ENCODE measurements at regions not wholly inside any gene's neighbourhood (a gene's known extent, or its start where the extent isn't known, plus 50 kb on each side); places are given as distances from the start of the nearest gene placed in this dataset.

DNA sequence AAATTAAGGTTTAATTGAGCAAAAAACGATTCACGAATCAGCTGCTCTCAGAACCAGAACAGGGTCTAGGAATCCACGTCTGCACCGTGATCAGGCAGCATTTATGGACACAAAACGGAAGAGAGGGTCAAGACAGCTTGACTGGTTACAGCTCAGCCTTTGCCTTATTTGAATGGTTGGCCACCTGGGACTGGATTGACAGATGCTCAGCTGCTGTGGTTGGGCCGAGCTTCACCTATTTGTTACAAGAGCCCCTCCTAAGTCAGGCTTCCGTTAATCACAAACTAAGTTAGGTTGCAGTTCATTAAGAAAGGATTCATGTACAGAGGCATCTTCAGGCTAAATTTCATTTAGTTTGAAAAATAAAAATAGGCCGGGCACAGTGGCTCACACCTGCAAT lies 50.6 kb upstream of the MAN2B2 start:
- Histone ChIP-seq H2BK20ac (ENCODE audit: low read length) (no peak overlapping the region), H2AK5ac (ENCODE audit: low read depth, low read length) (no peak overlapping the region), H3K4ac (replicated peaks; ENCODE audit: insufficient read length, low read depth, low read length) (no peak overlapping the region), H3K56ac (replicated peaks; ENCODE audit: insufficient read length, low read depth, low read length) (no peak overlapping the region), H2BK12ac (ENCODE audit: low read depth, low read length) (no peak overlapping the region), H2BK120ac (replicated peaks; ENCODE audit: low read depth, low read length) (no peak overlapping the region), H3K9me3 (ENCODE audit: insufficient read depth in 2 of 2, low read depth in 1 of 2, low read length in 1 of 2) (no peaks in the 10 kb centered on the region), H2BK15ac (ENCODE audit: low read length) (no peak overlapping the region), H2AFZ (ENCODE audit: low read length) (no peak overlapping the region), H3K14ac (ENCODE audit: insufficient read length) (no peak overlapping the region), H4K5ac (ENCODE audit: insufficient read length, low read depth, low read length) (no peak overlapping the region), H3K79me1 (ENCODE audit: low read depth, low read length) (no peaks in the 10 kb centered on the region), H4K20me1 (replicated peaks in 1 of 2; ENCODE audit: control insufficient read depth in 1 of 2, insufficient read depth in 2 of 2, low read length in 2 of 2) (no peaks in the 10 kb centered on the region), H3K27me3 (replicated peaks in 1 of 4; ENCODE audit: control insufficient read depth in 3 of 4, extremely low read depth in 1 of 4, insufficient read depth in 3 of 4, low read length in 3 of 4) (no peaks in the 10 kb centered on the region), H4K8ac (ENCODE audit: extremely low read depth, insufficient read depth, low read length) (no peak overlapping the region), H4K91ac (replicated peaks; ENCODE audit: insufficient read length, low read length) (no peak overlapping the region), H3K79me2 (ENCODE audit: control insufficient read depth in 1 of 2, insufficient read depth in 2 of 2, low read length in 2 of 2) (no peaks in the 10 kb centered on the region), H3K18ac (ENCODE audit: extremely low read depth, low read length) (no peak overlapping the region), H3K23me2 (ENCODE audit: low read depth, low read length) (no peaks in the 10 kb centered on the region), H3K4me2 (ENCODE audit: insufficient read depth in 1 of 2, low read depth in 2 of 2, low read length in 2 of 2) (no peak overlapping the region), H2BK5ac (ENCODE audit: low read depth, low read length) (no peak overlapping the region), H3K9ac (replicated peaks in 1 of 4; ENCODE audit: extremely low read depth in 1 of 4, low read depth in 3 of 4, low read length in 3 of 4) (no peak overlapping the region), H3K4me3 (ENCODE audit: extremely low read depth in 1 of 4, insufficient read depth in 2 of 4, low read depth in 3 of 4, low read length in 4 of 4) (no peak overlapping the region), H3K36me3 (ENCODE audit: control insufficient read depth in 2 of 4, insufficient read depth in 4 of 4, low read length in 3 of 4) (no peaks in the 10 kb centered on the region), H3K4me1 (replicated peaks in 1 of 4; ENCODE audit: control insufficient read depth in 3 of 4, insufficient read depth in 4 of 4, low read length in 3 of 4) (peaks cover 0 to 17% (median 7%) of the 10 kb centered on the region in 4 experiments; a peak in 4 of 7 replicates), H3K23ac (ENCODE audit: insufficient read length) (no peak overlapping the region), H3K27ac (ENCODE audit: low read depth, low read length) (no peak overlapping the region)
- ChIA-PET POLR2A (ENCODE audit: partially characterized antibody) (interaction anchor here (1.3 kb wide), 1 partner anchor 43 kb away, joined by 3 read pairs; no protein-coding TSS in a partner anchor), CTCF (ENCODE audit: partially characterized antibody) (interaction anchor here (0.6 to 6.2 kb wide), 4 partner anchors 10 to 1818 kb away, joined by 3 to 50 read pairs (median 3); no protein-coding TSS in a partner anchor)
- DNase-seq (ENCODE audit: low read depth in 1 of 2, low spot score in 2 of 2), result no peak
- 93% methylated on average over 8 of the region's 8 CpGs; no CpG with 5 or more reads in 1 of the 2 experiments for WGBS, 2 experiments (ENCODE audit: extremely low coverage in 1 of 2, insufficient coverage in 1 of 2, insufficient read length in 1 of 2, insufficient replicate concordance in 2 of 2, low coverage in 1 of 2, low lambda C conversion rate in 2 of 2, missing lambda C conversion rate in 1 of 2)
- peak; percentile 7 for FAIRE-seq
- TF ChIP-seq MAFK (IDR thresholded peaks at IDR 0.05; ENCODE audit: low read depth, low read length), result no peak
- no peak for TF ChIP-seq POLR2A (IDR thresholded peaks at IDR 0.05; ENCODE audit: control extremely low read depth in 1 of 2, low read depth in 2 of 2, low read length in 2 of 2)
- TF ChIP-seq SIX5 (IDR thresholded peaks at IDR 0.05; ENCODE audit: low read depth, low read length), result no peak

Measured in H1 (cell line).